C4-2B (cell line): ENCODE measurements at regions not wholly inside any gene's neighbourhood (a gene's known extent, or its start where the extent isn't known, plus 50 kb on each side); places are given as distances from the start of the nearest gene placed in this dataset.

Experiments
- CTCF ChIP-seq: fragments of 450-650 bp; conservative IDR thresholded peaks from 2 replicates; pipeline ENCODE4 v1.5.1; 2017; ENCODE audit warnings: mild to moderate bottlenecking
- ZFX ChIP-seq: fragments of 450-650 bp; IDR thresholded peaks from 2 replicates; pipeline ENCODE4 v1.6.1; 2017

- TF ChIP-seq CTCF: no peak
- no peak for TF ChIP-seq ZFX
These were observed 63.3 kb downstream of the POU4F1 start for GRCh38 chr13:78540058-78540457.
